Fibroblast of skin of right biceps (primary cell): ENCODE measurements at regions not wholly inside any gene's neighbourhood (a gene's known extent, or its start where the extent isn't known, plus 50 kb on each side); places are given as distances from the start of the nearest gene placed in this dataset.
"Not testable (repeated sequence)": the region's sequence is repeated elsewhere in the genome, so short reads cannot be mapped to it uniquely, and the experiment has no call there.

ENCODE experiments used
- DNase-seq: peaks from one replicate; pipeline ENCODE4 v3.0.0-alpha.2; 2013

GRCh38 chr17:27104605-27105221, 189.2 kb upstream of the WSB1 start:
- DNase-seq = not testable (repeated sequence)

GRCh38 chr17:27105636-27106035, 188.3 kb upstream of the WSB1 start:
- DNase-seq = no peak

- no peak for DNase-seq
Observed at GRCh38 chr17:27106347-27106981, 187.4 kb upstream of the WSB1 start.

- DNase-seq = no peak
Observed at GRCh38 chr17:27106982-27107360, 186.9 kb upstream of the WSB1 start.

- DNase-seq = not testable (repeated sequence)
Observed at GRCh38 chr17:27107386-27108328, 186.3 kb upstream of the WSB1 start.

GRCh38 chr17:27109346-27109745, 184.6 kb upstream of the WSB1 start:
- DNase-seq = no peak

GRCh38 chr17:27153005-27153404, 140.9 kb upstream of the WSB1 start:
- no peak for DNase-seq

GRCh38 chr17:27155866-27156265, 138.0 kb upstream of the WSB1 start:
- DNase-seq = no peak

GRCh38 chr17:27157297-27157696, 136.6 kb upstream of the WSB1 start:
- DNase-seq = no peak

- DNase-seq = no peak
Observed at GRCh38 chr17:27157898-27158297, 136.0 kb upstream of the WSB1 start.

- DNase-seq = no peak
Observed at GRCh38 chr17:27158382-27158781, 135.5 kb upstream of the WSB1 start.

GRCh38 chr17:27180322-27180721, 113.6 kb upstream of the WSB1 start:
- DNase-seq = no peak

GRCh38 chr17:27181379-27181925, 112.5 kb upstream of the WSB1 start:
- DNase-seq = not testable (repeated sequence)

GRCh38 chr17:27181935-27182334, 112.0 kb upstream of the WSB1 start:
- no peak for DNase-seq

- peak; percentile 2 for DNase-seq
Observed at GRCh38 chr17:27197505-27197904, 96.4 kb upstream of the WSB1 start.

- DNase-seq = no peak
Observed at GRCh38 chr17:27199948-27200347, 94.0 kb upstream of the WSB1 start.

- no peak for DNase-seq
Observed at GRCh38 chr17:27200476-27200875, 93.4 kb upstream of the WSB1 start.

- no peak for DNase-seq
Observed at GRCh38 chr17:27203241-27203640, 90.7 kb upstream of the WSB1 start.

GRCh38 chr17:27206447-27206846, 87.5 kb upstream of the WSB1 start:
- no peak for DNase-seq

GRCh38 chr17:27207073-27207513, 86.8 kb upstream of the WSB1 start:
- peak; percentile 38 for DNase-seq

- DNase-seq = not testable (repeated sequence)
Observed at GRCh38 chr17:27208370-27208769, 85.5 kb upstream of the WSB1 start.

- no peak for DNase-seq
Observed at GRCh38 chr17:27209316-27209715, 84.6 kb upstream of the WSB1 start.

GRCh38 chr17:27210809-27211208, 83.1 kb upstream of the WSB1 start:
- not testable (repeated sequence) for DNase-seq
